GM06990 (cell line): ENCODE measurements at regions not wholly inside any gene's neighbourhood (a gene's known extent, or its start where the extent isn't known, plus 50 kb on each side); places are given as distances from the start of the nearest gene placed in this dataset.
A peak's percentile ranks its signal among the peaks of the same experiment; 100 is the strongest.

ENCODE experiments used
- DNase-seq: peaks from one replicate; pipeline ENCODE4 v3.0.0-alpha.2; 2011; ENCODE audit not compliant: insufficient read length; ENCODE audit errors: extremely low read depth
- H3K27me3 ChIP-seq: replicated peaks from 2 replicates; pipeline ENCODE4 v1.6.0; 2011; ENCODE audit warnings: low read length; ENCODE audit not compliant: control insufficient read depth, insufficient read depth
- H3K36me3 ChIP-seq: 2 replicates; pipeline ENCODE4 v1.5.1; 2011; ENCODE audit warnings: low read length; ENCODE audit not compliant: control insufficient read depth, insufficient read depth
- H3K4me3 ChIP-seq: replicated peaks from 2 replicates; pipeline ENCODE4 v1.5.1; 2011; ENCODE audit warnings: low read depth, mild to moderate bottlenecking, control low read depth, low read length
- CTCF ChIP-seq: IDR thresholded peaks from 2 replicates; pipeline ENCODE4 v1.5.1; 2011; ENCODE audit warnings: low read length, control low read depth, mild to moderate bottlenecking, inconsistent platforms; ENCODE audit not compliant: insufficient read depth, poor library complexity, severe bottlenecking

GRCh38 chr15:94580211-94580885 lies 349.0 kb downstream of the MCTP2 start:
- DNase-seq: no peak
- no peak for TF ChIP-seq CTCF
- Histone ChIP-seq H3K27me3 (no peaks in the 10 kb centered on the region), H3K36me3 (no peaks in the 10 kb centered on the region), H3K4me3 (no peak overlapping the region)

GRCh38 chr15:94582368-94582767 lies 351.0 kb downstream of the MCTP2 start:
- H3K36me3 ChIP-seq: no peaks in the 10 kb centered on the region
- no peaks in the 10 kb centered on the region for H3K27me3 ChIP-seq
- no peak for DNase-seq
- no peak overlapping the region for H3K4me3 ChIP-seq
- peak; percentile 24 for TF ChIP-seq CTCF

- DNase-seq: peak; percentile 35
- H3K4me3 ChIP-seq: no peak overlapping the region
- no peak for TF ChIP-seq CTCF
- H3K27me3 ChIP-seq: no peaks in the 10 kb centered on the region
- H3K36me3 ChIP-seq: no peaks in the 10 kb centered on the region
These were observed 353.5 kb downstream of the MCTP2 start for GRCh38 chr15:94584833-94585244.

GRCh38 chr15:94586099-94586498 lies 354.7 kb downstream of the MCTP2 start:
- Histone ChIP-seq H3K36me3 (no peaks in the 10 kb centered on the region), H3K4me3 (no peak overlapping the region), H3K27me3 (no peaks in the 10 kb centered on the region)
- TF ChIP-seq CTCF: no peak
- peak; percentile 25 for DNase-seq

GRCh38 chr15:94587113-94587512 lies 355.8 kb downstream of the MCTP2 start:
- Histone ChIP-seq H3K4me3 (no peak overlapping the region), H3K36me3 (no peaks in the 10 kb centered on the region), H3K27me3 (no peaks in the 10 kb centered on the region)
- no peak for TF ChIP-seq CTCF
- DNase-seq: no peak

- H3K27me3 ChIP-seq: no peaks in the 10 kb centered on the region
- no peak for DNase-seq
- no peak overlapping the region for H3K4me3 ChIP-seq
- no peak for TF ChIP-seq CTCF
- H3K36me3 ChIP-seq: no peaks in the 10 kb centered on the region
These were observed 357.6 kb downstream of the MCTP2 start for GRCh38 chr15:94588993-94589392.
